EH (cell line): ENCODE measurements at regions not wholly inside any gene's neighbourhood (a gene's known extent, or its start where the extent isn't known, plus 50 kb on each side); places are given as distances from the start of the nearest gene placed in this dataset.

Experiments used
- DNase-seq: peaks from one replicate; pipeline ENCODE4 v3.0.0-alpha.2; 2015; ENCODE audit warnings: low read depth

GRCh38 chr2:64829525-64829924, 159.7 kb upstream of the SLC1A4 start:
- DNase-seq, result no peak

- peak; percentile 98 for DNase-seq
Observed at GRCh38 chr2:64831134-64831976, 157.8 kb upstream of the SLC1A4 start.

- no peak for DNase-seq
Observed at GRCh38 chr2:64831977-64832328, 157.2 kb upstream of the SLC1A4 start.

GRCh38 chr2:64832936-64833335, 156.3 kb upstream of the SLC1A4 start:
- no peak for DNase-seq

- DNase-seq, result no peak
Observed at GRCh38 chr2:64836566-64836965, 152.6 kb upstream of the SLC1A4 start.

- DNase-seq, result peak; percentile 70
Observed at GRCh38 chr2:64837116-64837731, 152.0 kb upstream of the SLC1A4 start.

- peak; percentile 63 for DNase-seq
Observed at GRCh38 chr2:64837925-64838641, 151.1 kb upstream of the SLC1A4 start.

GRCh38 chr2:64838817-64839216, 150.4 kb upstream of the SLC1A4 start:
- DNase-seq, result peak; percentile 96

GRCh38 chr2:64839844-64840243, 149.4 kb upstream of the SLC1A4 start:
- peak; percentile 45 for DNase-seq

GRCh38 chr2:64840426-64840881, 148.7 kb upstream of the SLC1A4 start:
- DNase-seq, result peak; percentile 72

- DNase-seq, result no peak
Observed at GRCh38 chr2:64841461-64841860, 147.7 kb upstream of the SLC1A4 start.

- DNase-seq, result no peak
Observed at GRCh38 chr2:64842030-64842429, 147.2 kb upstream of the SLC1A4 start.

- no peak for DNase-seq
Observed at GRCh38 chr2:64844087-64844486, 145.1 kb upstream of the SLC1A4 start.

- no peak for DNase-seq
Observed at GRCh38 chr2:64845273-64845905, 143.8 kb upstream of the SLC1A4 start.

- peak; percentile 39 for DNase-seq
Observed at GRCh38 chr2:64846177-64846576, 143.0 kb upstream of the SLC1A4 start.

GRCh38 chr2:64847930-64848329, 141.3 kb upstream of the SLC1A4 start:
- DNase-seq, result no peak

- DNase-seq, result no peak
Observed at GRCh38 chr2:64848363-64848762, 140.8 kb upstream of the SLC1A4 start.

- no peak for DNase-seq
Observed at GRCh38 chr2:64848945-64849344, 140.3 kb upstream of the SLC1A4 start.

- no peak for DNase-seq
Observed at GRCh38 chr2:64850642-64851041, 138.6 kb upstream of the SLC1A4 start.

- no peak for DNase-seq
Observed at GRCh38 chr2:64852771-64853241, 136.4 kb upstream of the SLC1A4 start.

GRCh38 chr2:64853306-64853705, 135.9 kb upstream of the SLC1A4 start:
- DNase-seq, result no peak

GRCh38 chr2:64853894-64854293, 135.3 kb upstream of the SLC1A4 start:
- no peak for DNase-seq
